NCI-H748 (cell line): ENCODE measurements at regions not wholly inside any gene's neighbourhood (a gene's known extent, or its start where the extent isn't known, plus 50 kb on each side); places are given as distances from the start of the nearest gene placed in this dataset.
A peak's percentile ranks its signal among the peaks of the same experiment; 100 is the strongest.

ENCODE experiments used
- DNase-seq: peaks from one replicate; lab custom pipeline; 2025; ENCODE audit not compliant: unreplicated experiment; lab: John Stamatoyannopoulos, UW

DNA sequence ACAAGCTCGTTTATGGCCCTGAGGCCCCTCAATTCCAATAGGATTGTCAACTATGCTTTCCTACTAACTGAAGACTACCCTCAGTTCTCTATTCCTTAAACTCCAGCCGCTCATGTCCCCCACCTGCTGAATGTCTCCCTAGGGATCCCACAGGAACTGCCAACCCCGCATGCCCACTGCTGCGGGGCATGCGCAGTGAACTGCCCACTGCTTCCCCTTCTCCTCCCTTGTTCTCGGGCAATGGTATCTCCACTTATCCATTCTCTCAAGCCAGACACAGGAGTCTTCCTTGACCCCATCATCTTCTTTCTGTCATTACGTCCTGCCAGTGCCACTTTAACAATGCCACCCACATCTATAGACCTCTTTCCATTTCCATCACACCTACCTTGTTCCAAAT lies 90.0 kb downstream of the FGF18 start:
- no peak for DNase-seq

DNA sequence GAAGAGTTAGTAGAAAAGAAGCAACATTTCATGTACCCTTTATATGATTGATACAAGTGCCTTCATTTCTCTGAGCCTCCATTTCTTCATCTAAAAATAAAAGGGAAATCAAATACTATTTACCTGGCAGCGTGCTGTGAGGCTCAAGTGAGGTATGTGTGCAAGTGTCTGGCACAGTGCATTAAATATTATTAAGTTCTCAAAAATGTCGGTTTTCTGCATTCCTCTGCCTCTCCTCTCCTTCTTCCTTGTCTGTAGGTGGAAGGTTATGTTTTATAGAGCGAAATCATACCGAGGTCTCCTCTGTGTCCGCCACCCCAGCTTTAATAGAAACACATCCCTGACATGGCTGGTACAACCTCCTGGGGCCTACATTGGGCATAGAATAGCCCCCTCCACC lies 93.0 kb downstream of the FGF18 start:
- no peak for DNase-seq

DNA sequence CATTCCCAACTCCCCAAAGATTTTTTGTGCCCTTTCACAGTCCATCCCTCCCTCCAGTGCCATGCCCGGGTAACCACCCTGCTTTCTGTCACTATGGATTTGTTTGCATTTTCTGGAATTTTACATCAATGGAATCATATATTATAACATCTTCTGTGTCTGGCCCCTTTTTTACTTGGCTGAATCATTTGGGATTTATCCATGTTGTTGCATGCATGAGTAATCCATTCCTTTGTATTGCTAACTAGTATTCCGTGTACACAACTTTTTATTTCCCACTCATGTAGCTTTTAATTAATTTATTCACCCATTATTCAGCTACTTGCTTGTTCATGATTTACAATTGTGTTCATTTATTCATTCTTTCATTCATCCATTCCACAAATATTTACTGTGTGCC lies 94.1 kb downstream of the FGF18 start:
- DNase-seq = no peak

DNA sequence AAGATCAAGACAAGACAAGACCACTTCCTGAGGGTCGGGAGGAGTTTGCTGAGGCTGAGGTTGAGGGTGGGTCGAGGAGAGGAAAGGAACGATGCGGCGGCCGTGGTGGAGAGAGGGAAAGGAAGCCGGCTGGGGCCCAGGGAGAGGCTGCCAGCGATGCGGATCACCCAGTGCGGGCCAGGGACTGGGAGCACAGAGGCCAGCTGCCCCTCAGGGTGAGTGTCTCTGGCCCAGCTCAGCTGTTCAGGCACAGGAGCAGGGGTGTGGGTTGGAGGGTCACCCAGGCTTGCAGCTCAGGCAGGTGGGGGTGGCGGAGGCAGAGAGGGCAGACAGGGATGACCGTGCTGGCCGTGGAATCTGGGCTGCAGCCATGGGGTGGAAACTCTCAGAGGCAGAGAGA lies 99.5 kb downstream of the FGF18 start:
- DNase-seq = no peak

DNA sequence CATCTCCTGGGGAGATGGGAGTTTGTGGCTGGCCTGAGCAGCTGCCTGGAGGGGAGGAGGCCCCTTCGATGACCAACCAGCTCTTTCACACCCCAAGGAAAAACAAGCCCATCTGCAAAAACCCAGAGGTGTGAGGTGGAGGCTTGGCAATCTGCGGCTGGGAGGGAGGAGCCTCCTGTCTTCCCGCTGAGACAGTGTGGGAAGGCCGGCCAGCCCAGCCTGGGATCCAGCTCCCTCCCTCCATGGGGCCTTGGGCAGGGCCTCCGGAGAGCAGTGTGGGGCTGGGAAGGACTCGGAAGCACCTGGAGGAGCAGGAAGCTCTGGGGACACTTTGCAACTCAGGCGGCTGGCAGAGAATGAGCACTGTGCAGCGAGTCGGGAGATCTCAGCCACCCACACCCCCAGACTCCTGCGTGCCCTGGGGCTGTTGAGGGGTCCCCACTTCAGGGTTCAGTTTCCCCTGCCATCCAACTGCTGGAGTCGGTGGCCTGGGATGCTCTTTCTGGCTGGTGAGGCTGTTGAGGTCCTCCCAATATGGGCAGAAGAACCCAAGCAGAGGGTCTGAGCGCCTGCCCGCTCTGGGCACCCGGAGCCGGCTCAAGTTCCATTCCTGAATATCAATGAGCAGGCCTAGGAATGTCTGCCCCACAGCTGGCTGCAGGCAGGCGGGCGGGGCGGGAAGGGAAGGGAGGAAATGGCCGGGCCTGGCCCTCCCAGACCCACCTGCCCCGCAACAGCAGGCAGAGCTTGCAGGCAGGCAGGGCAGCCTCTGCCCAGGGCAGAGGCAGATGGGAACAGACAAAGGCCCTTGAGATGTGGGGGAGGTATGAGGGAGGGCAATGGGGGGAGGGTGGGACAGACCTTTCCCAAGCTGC lies 101.1 kb downstream of the FGF18 start:
- no peak for DNase-seq

DNA sequence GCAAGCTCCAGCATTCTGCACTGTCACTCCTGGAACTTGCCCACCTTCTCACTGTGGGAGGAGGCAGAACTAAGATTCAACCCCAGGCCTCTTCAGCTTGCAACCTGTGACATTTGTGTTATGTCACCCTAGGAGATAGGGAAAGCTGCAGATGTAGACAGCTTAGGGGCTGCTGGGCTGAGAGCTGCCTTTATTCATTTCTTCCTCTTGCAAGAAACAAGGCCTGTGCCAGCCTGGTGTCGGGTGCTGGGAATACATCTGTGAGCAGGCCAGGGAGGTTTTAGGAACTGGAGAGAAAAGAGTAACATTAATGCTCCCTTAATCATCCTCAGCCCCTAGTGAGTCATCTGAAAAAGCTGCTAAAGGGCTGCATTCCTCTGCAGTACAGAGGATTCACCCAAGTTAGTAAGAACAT lies 101.8 kb downstream of the FGF18 start:
- DNase-seq = no peak

DNA sequence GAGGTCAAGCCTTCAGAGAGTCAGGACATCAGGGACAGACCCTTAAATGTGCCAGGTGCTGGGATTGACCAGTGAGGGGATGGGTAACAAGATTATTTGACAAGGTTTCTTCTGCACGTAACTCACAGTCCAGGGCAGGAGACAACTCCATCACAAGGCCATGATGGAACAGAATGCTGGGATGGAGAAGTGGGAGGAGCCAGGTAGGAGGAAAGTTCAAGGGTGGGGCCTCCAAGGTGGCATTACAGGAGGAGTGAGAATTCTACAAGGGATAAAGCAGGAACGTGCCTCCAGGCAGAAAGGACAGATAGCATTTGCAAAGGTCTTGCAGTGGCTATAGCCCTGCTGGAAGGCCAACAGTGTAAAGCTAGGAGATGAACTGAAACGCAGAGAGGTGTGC lies 102.2 kb downstream of the FGF18 start:
- no peak for DNase-seq

DNA sequence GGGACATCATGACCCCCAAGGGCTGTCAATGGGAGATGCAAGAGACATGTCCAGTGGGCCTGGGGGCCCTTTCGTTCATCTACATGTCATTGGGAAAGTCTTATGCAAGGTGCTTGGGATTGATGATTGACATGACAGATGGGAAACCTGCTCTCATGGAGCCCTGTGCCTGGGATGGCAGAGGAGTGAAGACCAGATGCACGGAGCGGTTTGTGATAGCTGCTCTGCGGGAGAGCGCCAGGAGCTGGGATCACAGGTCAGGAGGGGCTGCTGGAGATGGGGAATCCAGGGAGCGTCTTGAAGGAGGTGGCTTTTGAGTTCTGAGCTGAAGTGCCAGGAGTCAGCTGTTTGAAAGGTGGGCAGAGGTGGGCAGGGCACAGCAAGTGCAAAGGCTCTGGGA lies 104.3 kb downstream of the FGF18 start:
- no peak for DNase-seq

DNA sequence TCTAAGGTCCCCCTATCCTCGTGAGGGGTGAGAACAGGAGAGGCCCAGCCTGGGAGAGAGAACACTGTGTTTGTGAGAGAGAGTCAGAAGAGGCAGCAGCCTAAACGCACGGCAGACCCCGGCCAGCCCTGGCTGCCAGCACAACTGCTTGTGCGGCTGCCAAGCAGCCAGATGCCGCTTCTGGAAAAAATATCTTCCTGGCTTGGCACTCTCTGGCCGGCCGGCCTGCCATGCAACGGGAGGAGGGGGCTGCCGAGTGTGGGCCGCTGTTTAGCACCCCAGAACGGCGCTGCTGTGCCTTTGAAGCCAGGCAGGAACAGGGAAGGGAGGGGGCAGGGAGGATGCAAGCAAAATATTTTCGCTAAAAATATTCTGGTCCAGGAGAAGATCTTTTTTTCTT lies 105.0 kb downstream of the FGF18 start:
- DNase-seq = no peak

DNA sequence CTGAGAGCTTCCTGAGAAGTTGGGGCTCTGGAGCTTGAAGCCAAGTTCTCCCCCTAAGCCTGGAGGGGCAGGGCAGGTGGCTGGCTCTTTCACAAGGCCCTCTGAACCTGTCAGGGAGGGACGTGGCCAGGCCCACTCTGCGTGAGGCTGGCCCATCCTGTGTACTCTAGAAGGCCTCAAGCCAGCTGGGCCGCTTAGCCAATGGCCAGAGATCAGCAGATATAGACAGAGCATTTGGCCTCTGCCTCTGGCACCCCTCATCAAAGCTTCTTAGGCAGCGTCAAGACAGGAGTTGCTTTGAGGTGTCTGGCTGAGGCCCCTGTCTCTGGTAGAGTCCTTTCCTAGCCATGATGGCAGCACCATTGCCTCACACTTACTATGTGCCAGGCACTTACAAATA lies 105.6 kb downstream of the FGF18 start:
- DNase-seq = no peak

DNA sequence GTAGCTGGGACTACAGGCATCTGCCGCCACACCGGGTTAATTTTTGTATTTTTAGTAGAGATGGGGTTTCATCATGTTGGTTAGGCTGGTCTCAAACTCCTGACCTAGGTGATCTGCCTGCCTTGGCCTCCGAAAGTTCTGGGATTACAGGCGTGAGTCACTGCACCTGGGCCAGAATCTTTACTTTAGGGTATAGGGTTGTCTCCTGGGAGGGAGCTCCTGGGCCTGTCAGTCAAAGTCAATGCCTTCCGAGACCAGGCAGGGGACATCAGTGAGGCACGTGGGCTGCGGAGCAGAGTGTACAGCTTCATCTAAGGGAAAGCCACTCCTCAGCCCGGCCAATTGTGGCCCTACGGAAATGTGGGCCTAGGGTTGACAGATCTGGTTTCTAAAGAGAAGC lies 108.6 kb downstream of the FGF18 start:
- DNase-seq = no peak

DNA sequence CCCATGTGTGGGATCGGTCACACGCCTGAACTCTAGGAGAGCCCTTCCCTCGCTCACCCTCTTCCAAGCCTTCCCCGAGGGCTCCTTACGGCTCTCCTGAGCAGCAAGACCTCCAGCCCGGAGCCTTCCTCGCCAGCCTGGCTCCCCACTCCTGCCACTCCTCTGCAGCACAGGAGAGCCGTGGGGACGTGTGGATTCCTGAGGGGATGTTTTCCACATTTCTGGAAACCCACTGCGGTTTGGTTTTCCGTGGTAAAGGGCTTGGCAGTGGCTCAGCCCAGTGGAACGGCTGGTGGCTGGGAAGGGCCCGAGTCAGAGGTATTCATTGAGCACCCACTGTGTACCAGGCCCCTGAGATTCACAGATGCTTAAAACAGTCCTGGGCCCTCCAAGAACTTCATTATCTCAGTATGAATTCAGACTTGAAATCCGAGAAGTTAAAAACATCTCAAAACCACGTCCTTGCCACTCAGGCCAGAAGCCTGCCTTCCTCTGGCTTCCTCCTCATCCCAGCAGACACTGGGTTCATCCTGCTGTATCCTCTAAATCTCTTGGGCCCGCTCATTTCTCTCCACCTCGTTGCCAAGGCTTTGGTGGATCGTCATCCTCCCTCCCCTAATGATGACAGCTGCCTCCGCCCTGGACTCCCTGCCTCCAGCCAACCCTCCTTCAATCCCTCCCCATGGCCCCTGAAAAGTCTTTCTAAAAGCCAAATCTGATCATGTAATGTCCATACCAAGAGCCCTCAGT lies 109.6 kb downstream of the FGF18 start:
- DNase-seq = no peak

DNA sequence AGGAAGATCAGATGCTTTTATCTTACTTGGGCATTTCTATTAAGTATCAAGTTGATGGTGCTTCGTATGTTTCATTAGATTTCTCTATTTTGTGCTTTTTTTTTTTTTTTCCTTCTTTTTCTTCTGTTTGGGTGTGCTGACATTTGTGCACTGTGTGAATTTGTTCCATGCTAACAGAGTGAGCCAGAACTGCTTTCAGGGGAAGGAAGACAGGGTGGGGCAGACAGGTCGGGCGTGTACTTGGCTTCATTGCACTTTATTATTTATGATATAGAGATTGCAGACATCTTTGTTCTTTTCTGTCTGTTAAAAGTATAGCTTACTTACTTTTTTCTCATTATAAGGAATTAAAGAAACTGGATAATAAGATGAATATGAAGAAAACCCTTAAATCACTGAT lies 112.2 kb downstream of the FGF18 start:
- DNase-seq = no peak

DNA sequence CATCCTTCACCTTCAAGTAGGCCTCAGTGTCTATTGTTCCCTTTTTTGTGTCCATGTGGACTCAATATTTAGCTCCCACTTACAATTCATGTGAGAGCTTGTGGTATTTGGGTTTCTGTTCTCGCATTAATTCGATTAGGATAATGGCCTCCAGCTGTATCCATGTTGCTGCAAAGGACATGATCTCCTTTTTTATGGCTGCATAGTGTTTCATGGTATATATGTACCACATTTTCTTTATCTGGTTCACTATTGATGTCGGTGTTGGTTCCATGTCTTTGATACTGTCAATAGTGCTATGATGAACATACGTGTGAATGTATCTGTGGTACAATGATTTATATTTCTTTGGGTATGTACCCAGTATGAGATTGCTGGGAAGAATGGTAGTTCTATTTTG lies 113.7 kb downstream of the FGF18 start:
- no peak for DNase-seq

DNA sequence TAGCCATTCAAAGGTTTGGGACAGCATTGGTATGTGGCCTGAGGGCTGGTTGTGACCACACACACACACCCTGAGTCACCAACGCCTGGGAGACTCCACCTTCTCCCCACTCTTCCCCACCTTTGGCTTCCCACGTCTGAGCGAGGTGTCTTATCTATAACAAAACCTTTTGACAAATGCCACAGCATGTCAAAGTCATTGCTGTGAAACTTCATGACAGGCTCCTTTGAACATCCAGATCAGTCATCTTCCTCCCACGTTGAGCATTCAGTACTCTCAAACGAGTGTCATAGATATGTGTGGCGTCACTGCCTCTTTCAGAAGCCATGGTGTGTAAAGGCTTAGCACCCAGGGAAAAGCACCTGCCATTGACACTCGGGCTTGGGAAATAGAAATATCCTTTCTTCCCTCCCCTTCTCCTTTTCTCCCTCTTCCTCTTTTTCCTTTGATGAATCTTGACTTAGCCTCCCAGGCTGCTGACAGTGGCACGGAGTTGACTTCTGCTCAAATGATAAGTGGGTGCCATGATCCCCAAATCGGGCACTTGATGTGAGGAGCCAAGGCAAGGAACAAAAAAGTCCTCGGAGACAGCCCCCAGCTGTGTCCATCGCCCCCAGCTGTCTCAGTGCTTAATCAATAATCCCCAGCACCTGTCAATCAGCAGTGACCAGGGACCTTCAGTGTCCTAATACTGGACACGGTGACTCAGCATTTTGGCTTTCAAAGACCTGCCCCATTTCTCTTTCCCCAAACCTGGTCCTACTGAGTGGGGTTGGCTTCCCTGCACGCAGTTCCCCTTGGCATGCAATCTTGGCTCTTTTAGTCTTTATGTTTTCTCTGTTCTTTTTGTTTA lies 114.8 kb downstream of the FGF18 start:
- DNase-seq = no peak

DNA sequence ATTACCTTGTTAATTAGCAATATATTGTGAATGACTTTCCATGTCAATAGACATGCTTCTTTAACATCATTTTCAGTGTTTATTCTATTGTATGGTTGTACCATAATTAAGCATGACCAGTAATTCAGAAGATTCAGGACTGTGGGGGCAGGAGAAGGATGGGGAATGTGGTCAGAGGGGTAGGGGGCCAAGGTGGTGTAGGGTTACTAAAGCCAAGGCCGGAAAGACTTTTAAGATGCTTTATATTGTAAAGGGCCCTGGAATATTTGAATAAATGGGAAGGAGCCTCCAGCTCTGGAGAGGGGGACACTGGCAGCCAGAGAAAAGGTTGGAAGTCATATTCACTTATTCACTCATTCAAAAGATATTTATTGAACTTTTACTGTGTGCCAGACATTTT lies 115.7 kb downstream of the FGF18 start:
- no peak for DNase-seq

DNA sequence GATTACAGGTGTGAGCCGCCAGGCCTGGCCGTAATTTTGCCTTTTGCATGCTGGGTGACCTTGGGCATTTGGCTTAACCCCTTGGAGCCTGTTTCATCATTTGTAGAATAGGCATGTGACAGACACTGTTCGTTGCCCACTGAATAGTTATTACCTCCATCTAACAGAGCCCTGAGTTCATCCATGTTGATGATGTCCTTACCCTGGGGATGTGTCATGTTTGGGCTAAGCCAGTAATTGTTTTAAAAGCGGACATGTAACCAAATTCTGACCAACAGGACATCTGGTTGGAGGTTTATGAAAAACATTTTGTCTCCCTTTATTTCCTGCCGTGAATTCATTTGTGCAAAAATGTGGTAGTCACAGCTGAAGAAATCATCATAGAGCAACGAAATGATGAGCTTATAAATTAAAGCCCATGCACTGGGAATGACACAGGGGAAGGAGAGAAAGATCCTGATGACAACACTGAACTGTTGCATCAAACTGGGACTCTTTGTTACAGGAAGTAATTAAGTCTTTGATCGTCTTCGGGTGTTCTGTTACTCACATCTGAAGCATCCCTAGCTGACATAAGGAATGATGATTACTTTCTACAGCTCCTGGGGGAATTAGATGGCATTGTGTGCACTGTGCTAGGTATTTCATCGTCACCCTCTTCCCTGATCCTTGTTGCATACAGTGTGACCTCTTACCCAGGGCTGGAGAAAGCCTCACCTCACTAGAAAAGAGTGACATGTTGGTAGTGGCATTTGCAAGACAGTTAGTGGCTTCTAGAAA lies 117.8 kb downstream of the FGF18 start:
- DNase-seq = no peak

DNA sequence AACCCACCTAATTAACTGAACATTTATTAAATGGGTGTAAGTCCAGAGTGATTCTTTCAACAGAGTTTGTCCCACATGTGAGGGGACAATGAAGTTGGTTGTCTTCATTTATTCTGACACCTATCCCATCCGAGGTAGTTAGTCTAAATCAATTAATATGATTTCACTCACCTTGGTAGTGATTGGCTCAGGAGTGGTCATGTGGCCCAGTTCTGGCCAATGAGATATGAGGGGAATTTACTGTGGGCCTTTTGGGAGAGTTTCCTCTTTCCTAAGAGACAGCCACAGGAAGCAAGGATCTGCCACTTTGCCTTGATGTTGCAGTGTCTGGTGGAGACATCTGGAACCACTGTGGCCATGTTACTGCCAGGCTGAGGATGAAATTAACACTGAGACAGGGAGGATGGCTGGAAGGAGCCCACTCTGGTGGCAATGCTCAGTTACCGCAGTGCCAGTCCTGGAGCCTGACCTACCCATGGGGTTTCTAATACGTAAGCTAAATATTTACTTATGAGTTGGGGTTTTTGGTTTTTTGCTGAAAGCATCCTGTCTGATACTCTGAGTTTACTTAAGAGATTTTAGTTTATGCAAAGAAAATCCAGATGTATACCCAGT lies 118.6 kb downstream of the FGF18 start:
- peak; percentile 13 for DNase-seq

DNA sequence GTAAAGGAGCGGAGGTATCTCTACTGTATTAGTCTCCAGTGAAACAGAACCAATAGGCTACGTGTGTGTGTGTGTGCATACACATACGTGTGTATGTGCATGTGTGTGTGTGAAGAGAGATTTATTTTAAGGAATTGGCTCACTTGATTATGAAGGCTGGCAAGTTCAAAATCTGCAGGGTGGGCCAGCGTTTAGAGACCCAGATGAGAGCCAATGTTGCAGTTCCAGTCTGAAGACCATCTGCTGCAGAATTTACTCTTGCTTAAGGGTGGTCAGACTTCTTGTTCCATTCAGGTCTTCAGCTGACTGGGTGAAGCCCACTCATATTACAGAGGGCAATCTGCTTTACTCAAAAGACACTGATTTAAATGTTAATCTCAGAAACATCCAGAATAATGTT lies 119.2 kb downstream of the FGF18 start:
- no peak for DNase-seq

DNA sequence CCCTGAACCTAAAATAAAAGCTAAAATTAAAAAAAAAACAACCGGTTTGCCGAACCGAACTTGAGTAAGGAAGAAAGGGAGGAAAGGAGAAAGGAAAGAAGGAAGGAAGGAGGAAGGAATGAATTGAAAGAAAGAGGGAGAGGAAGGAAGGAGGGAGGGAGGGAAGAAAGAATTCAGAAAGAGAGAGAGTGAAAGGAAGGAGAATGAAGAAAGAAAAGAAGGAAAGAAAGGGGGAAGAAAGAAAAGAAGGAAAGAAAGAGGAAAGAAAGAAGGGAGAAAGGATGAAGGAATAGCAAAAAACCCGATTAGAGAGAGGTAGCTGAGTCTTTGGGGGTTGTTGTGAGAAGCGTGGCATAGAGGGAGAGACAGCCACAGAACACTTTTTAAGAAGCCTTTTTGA lies 121.4 kb downstream of the FGF18 start:
- DNase-seq = no peak
